SK-N-SH (cell line): ENCODE measurements at regions not wholly inside any gene's neighbourhood (a gene's known extent, or its start where the extent isn't known, plus 50 kb on each side); places are given as distances from the start of the nearest gene placed in this dataset.

Source experiments
- CTCF ChIA-PET: fragments of 300-600, 350-600 bp; formaldehyde crosslinking; extraction: SDS; loops from one replicate; lab custom pipeline; 2021; lab: Yijun Ruan, JAX
- POLR2A ChIA-PET: fragments of 350-600 bp; sonication (Branson Sonifier 250); formaldehyde crosslinking; extraction: SDS; loops from one replicate; lab custom pipeline; 2020; ENCODE audit warnings: antibody characterized with exemption, inconsistent platforms; lab: Yijun Ruan, JAX
- DNase-seq: peaks from one replicate; pipeline ENCODE4 v3.0.0; 2012
- H2AFZ ChIP-seq: fragments of 200-600 bp; sonication (generic); 2 replicates; pipeline ENCODE4 v1.8.1; 2016; ENCODE audit warnings: antibody characterized with exemption, mild to moderate bottlenecking, low read depth
- H3F3A ChIP-seq: fragments of 200-600 bp; sonication (generic); replicated peaks from 2 replicates; pipeline ENCODE3; 2016; ENCODE audit warnings: antibody characterized with exemption, mild to moderate bottlenecking; ENCODE audit not compliant: insufficient read depth
- H3K27ac ChIP-seq, 2 experiments: fragments of 200-500 bp in 1 of 2; fragments of 200-600 bp in 1 of 2; sonication (Bioruptor generic) in 1 of 2; sonication (generic), shearing (Covaris generic) in 1 of 2; 2 replicates each; pipeline versions ENCODE4 v1.5.1 to v1.6.1; 2014 to 2016; ENCODE audit warnings: low read depth in 2 of 2, inconsistent platforms in 1 of 2, low read length in 1 of 2, mild to moderate bottlenecking in 1 of 2, mixed read lengths in 1 of 2
- H3K27me3 ChIP-seq: fragments of 200-600 bp; sonication (generic), shearing (Covaris generic); 2 replicates; pipeline ENCODE4 v1.6.1; 2016; ENCODE audit warnings: mixed run types; ENCODE audit not compliant: insufficient read depth
- H3K36me3 ChIP-seq, 2 experiments: fragments of 200-500 bp in 1 of 2; fragments of 200-600 bp in 1 of 2; sonication (Bioruptor generic) in 1 of 2; sonication (generic) in 1 of 2; replicated peaks in 1 of 2; 2 replicates each; pipeline versions ENCODE3 to v1.5.1; 2014 to 2016; ENCODE audit warnings: low read length in 1 of 2, mild to moderate bottlenecking in 1 of 2; ENCODE audit not compliant: insufficient read depth in 2 of 2, control insufficient read depth in 1 of 2
- H3K4me1 ChIP-seq, 2 experiments: fragments of 200-500 bp in 1 of 2; fragments of 200-600 bp in 1 of 2; sonication (Bioruptor generic) in 1 of 2; sonication (generic), shearing (Covaris generic) in 1 of 2; 2 replicates each; pipeline versions ENCODE4 v1.5.1 to v1.6.1; 2014 to 2016; ENCODE audit warnings: low read depth in 1 of 2, low read length in 1 of 2, mixed run types in 1 of 2; ENCODE audit not compliant: insufficient read depth in 2 of 2, control insufficient read depth in 1 of 2
- H3K4me2 ChIP-seq: fragments of 200-600 bp; sonication (generic), shearing (Covaris generic); 2 replicates; pipeline ENCODE4 v1.6.1; 2017; ENCODE audit warnings: mixed run types
- H3K4me3 ChIP-seq, 2 experiments: fragments of 200-500 bp in 1 of 2; fragments of 200-600 bp in 1 of 2; sonication (Bioruptor generic) in 1 of 2; sonication (generic), shearing (Covaris generic) in 1 of 2; 2 replicates each; pipeline versions ENCODE4 v1.5.1 to v1.8.1; 2014 to 2016; ENCODE audit warnings: low read depth in 2 of 2, inconsistent platforms in 1 of 2, low read length in 1 of 2, mild to moderate bottlenecking in 1 of 2, mixed read lengths in 1 of 2, moderate library complexity in 1 of 2
- H3K79me2 ChIP-seq: fragments of 200-600 bp; sonication (generic); 2 replicates; pipeline ENCODE4 v1.8.1; 2017; ENCODE audit warnings: mild to moderate bottlenecking; ENCODE audit not compliant: insufficient read depth
- H3K9ac ChIP-seq: fragments of 200-600 bp; sonication (generic); 2 replicates; pipeline ENCODE4 v1.6.1; 2017; ENCODE audit warnings: mixed run types
- H3K9me2 ChIP-seq: fragments of 200-600 bp; sonication (generic); 2 replicates; pipeline ENCODE4 v1.6.1; 2017; ENCODE audit warnings: mixed run types
- H3K9me3 ChIP-seq: fragments of 200-600 bp; sonication (generic); 2 replicates; pipeline ENCODE4 v1.6.1; 2017; ENCODE audit warnings: mixed run types, mild to moderate bottlenecking, moderate library complexity
- H4K20me1 ChIP-seq: fragments of 200-600 bp; sonication (generic); 2 replicates; pipeline ENCODE4 v1.6.1; 2017; ENCODE audit warnings: mild to moderate bottlenecking, mixed run types; ENCODE audit not compliant: insufficient read depth
- CHD2 ChIP-seq: fragments of 150-350 bp; IDR thresholded peaks from 2 replicates; pipeline ENCODE4 v1.6.1; 2018; ENCODE audit warnings: low read length; ENCODE audit not compliant: partially characterized antibody
- EP300 ChIP-seq, 2 experiments: IDR thresholded peaks; 2 replicates each; pipeline versions ENCODE4 v1.4.0 to v1.6.1; 2012; ENCODE audit warnings: borderline replicate concordance in 1 of 2, low read depth in 1 of 2, low read length in 1 of 2
- FOXJ3 ChIP-seq: sonication (generic); formaldehyde crosslinking; IDR thresholded peaks from 2 replicates; pipeline ENCODE4 v1.5.1; 2020; ENCODE audit warnings: mild to moderate bottlenecking, missing genetic modification reagents
- GATA2 ChIP-seq: sonication (generic); formaldehyde crosslinking; IDR thresholded peaks from 2 replicates; pipeline ENCODE4 v1.5.0; 2020; ENCODE audit warnings: mild to moderate bottlenecking, missing genetic modification reagents
- POLR2AphosphoS5 ChIP-seq: IDR thresholded peaks from 2 replicates; pipeline ENCODE4 v1.6.1; 2012; ENCODE audit warnings: low read depth, low read length
- RAD21 ChIP-seq: IDR thresholded peaks from 2 replicates; pipeline ENCODE4 v1.6.1; 2012; ENCODE audit warnings: mild to moderate bottlenecking, low read length
- RCOR1 ChIP-seq: fragments of 150-350 bp; IDR thresholded peaks from 2 replicates; pipeline ENCODE4 v1.6.1; 2017; ENCODE audit warnings: antibody characterized with exemption, low read length
- SIN3A ChIP-seq: IDR thresholded peaks from 2 replicates; pipeline ENCODE4 v1.6.1; 2012; ENCODE audit warnings: low read depth, mild to moderate bottlenecking, low read length, moderate library complexity, borderline replicate concordance
- TCF12 ChIP-seq: IDR thresholded peaks from 2 replicates; pipeline ENCODE4 v1.4.0; 2012
- USF1 ChIP-seq: IDR thresholded peaks from 2 replicates; pipeline ENCODE4 v1.4.0; 2012; ENCODE audit warnings: low read depth, borderline replicate concordance
- YY1 ChIP-seq: IDR thresholded peaks from 2 replicates; pipeline ENCODE4 v1.4.0; 2012; ENCODE audit warnings: low read depth, mild to moderate bottlenecking
- WGBS: methylation state at CpG from one replicate; pipeline ENCODE4 v1.1.6; 2017; ENCODE audit warnings: low lambda C conversion rate; 5-methylcytosine and 5-hydroxymethylcytosine counted together
- TF ChIP-seq, protein P1 (sequence below): fragments of 200-600 bp; sonication (generic); IDR thresholded peaks from 2 replicates; pipeline ENCODE4 v1.6.1; 2017; ENCODE audit warnings: antibody characterized with exemption, mild to moderate bottlenecking, moderate library complexity
- TF ChIP-seq, protein P2 (sequence below): IDR thresholded peaks from 2 replicates; pipeline ENCODE4 v1.6.1; 2012; ENCODE audit warnings: mild to moderate bottlenecking, low read depth, low read length, moderate library complexity
- TF ChIP-seq, protein P3 (sequence below): IDR thresholded peaks from 2 replicates; pipeline ENCODE4 v1.4.0; 2012; ENCODE audit warnings: low read depth

GRCh38 chr2:21544392-21544791 is 420.6 kb downstream of the TDRD15 start:
- Histone ChIP-seq H2AFZ (no peak overlapping the region), H3K79me2 (no peaks in the 10 kb centered on the region), H3K9me2 (no peaks in the 10 kb centered on the region), H3K4me1 (peaks cover 0 to 8% of the 10 kb centered on the region in 2 experiments; a peak in 2 of 4 replicates), H3K9me3 (no peaks in the 10 kb centered on the region), H3K27ac (no peak overlapping the region), H3K9ac (no peak overlapping the region), H4K20me1 (no peaks in the 10 kb centered on the region), H3K27me3 (no peaks in the 10 kb centered on the region), H3K36me3 (no peaks in the 10 kb centered on the region), H3K4me3 (no peak overlapping the region), H3K4me2 (no peak overlapping the region), H3F3A (no peaks in the 10 kb centered on the region)
- CTCF ChIA-PET, result no interaction called here
- TF ChIP-seq EP300 (IDR thresholded peaks at IDR 0.05; ENCODE audit: borderline replicate concordance in 1 of 2, low read depth in 1 of 2, low read length in 1 of 2) (peak in 1 of 2 experiments; percentile 69; a peak in 1 of 4 replicates), CHD2 (peak; percentile 45), SIN3A (no peak), YY1 (no peak), RCOR1 (peak; percentile 89), GATA2 (CRISPR knock-in tag) (peak; percentile 89), POLR2AphosphoS5 (no peak), TCF12 (peak; percentile 10; the same call in 1 of the 2 replicates), RAD21 (peak; percentile 28; the same call in 1 of the 2 replicates), USF1 (no peak), FOXJ3 (CRISPR knock-in tag) (0 out of 2 replicates have a peak, but pooled peaks have one; percentile 79)
- TF ChIP-seq, protein P1, sequence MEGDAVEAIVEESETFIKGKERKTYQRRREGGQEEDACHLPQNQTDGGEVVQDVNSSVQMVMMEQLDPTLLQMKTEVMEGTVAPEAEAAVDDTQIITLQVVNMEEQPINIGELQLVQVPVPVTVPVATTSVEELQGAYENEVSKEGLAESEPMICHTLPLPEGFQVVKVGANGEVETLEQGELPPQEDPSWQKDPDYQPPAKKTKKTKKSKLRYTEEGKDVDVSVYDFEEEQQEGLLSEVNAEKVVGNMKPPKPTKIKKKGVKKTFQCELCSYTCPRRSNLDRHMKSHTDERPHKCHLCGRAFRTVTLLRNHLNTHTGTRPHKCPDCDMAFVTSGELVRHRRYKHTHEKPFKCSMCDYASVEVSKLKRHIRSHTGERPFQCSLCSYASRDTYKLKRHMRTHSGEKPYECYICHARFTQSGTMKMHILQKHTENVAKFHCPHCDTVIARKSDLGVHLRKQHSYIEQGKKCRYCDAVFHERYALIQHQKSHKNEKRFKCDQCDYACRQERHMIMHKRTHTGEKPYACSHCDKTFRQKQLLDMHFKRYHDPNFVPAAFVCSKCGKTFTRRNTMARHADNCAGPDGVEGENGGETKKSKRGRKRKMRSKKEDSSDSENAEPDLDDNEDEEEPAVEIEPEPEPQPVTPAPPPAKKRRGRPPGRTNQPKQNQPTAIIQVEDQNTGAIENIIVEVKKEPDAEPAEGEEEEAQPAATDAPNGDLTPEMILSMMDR, result no peak
- TF ChIP-seq, protein P2, sequence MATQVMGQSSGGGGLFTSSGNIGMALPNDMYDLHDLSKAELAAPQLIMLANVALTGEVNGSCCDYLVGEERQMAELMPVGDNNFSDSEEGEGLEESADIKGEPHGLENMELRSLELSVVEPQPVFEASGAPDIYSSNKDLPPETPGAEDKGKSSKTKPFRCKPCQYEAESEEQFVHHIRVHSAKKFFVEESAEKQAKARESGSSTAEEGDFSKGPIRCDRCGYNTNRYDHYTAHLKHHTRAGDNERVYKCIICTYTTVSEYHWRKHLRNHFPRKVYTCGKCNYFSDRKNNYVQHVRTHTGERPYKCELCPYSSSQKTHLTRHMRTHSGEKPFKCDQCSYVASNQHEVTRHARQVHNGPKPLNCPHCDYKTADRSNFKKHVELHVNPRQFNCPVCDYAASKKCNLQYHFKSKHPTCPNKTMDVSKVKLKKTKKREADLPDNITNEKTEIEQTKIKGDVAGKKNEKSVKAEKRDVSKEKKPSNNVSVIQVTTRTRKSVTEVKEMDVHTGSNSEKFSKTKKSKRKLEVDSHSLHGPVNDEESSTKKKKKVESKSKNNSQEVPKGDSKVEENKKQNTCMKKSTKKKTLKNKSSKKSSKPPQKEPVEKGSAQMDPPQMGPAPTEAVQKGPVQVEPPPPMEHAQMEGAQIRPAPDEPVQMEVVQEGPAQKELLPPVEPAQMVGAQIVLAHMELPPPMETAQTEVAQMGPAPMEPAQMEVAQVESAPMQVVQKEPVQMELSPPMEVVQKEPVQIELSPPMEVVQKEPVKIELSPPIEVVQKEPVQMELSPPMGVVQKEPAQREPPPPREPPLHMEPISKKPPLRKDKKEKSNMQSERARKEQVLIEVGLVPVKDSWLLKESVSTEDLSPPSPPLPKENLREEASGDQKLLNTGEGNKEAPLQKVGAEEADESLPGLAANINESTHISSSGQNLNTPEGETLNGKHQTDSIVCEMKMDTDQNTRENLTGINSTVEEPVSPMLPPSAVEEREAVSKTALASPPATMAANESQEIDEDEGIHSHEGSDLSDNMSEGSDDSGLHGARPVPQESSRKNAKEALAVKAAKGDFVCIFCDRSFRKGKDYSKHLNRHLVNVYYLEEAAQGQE, result no peak
- TF ChIP-seq, protein P3, sequence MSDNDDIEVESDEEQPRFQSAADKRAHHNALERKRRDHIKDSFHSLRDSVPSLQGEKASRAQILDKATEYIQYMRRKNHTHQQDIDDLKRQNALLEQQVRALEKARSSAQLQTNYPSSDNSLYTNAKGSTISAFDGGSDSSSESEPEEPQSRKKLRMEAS, result no peak
- DNase-seq, result peak; percentile 31
- POLR2A ChIA-PET, result no interaction called here
- 4% methylated on average over 3 of the region's 3 CpGs for WGBS
